Thoracic aorta (tissue), 2 donors: ENCODE measurements at regions not wholly inside any gene's neighbourhood (a gene's known extent, or its start where the extent isn't known, plus 50 kb on each side); places are given as distances from the start of the nearest gene placed in this dataset.
"Not testable (repeated sequence)": the region's sequence is repeated elsewhere in the genome, so short reads cannot be mapped to it uniquely, and the experiment has no call there.

ENCODE experiments used
- ATAC-seq: fragments of 150-250 bp; one replicate; pipeline ENCODE4 v1.8.0; 2017; ENCODE audit warnings: low read depth; ENCODE audit not compliant: insufficient number of reproducible peaks, low FRiP score
- DNase-seq: peaks from one replicate; pipeline ENCODE4 v3.0.0-alpha.2; 2020; ENCODE audit warnings: low spot score
- H3K27ac ChIP-seq, 2 donors: fragments of 200-600 bp; sonication (generic); 1 replicate in 1 of 2; 2 replicates in 1 of 2; pipeline ENCODE4 v1.5.1; 2016; ENCODE audit warnings: mild to moderate bottlenecking in 2 of 2, moderate library complexity in 2 of 2
- H3K27me3 ChIP-seq: fragments of 200-600 bp; sonication (generic); replicated peaks from 2 replicates; pipeline ENCODE4 v1.6.0; 2016; ENCODE audit warnings: mild to moderate bottlenecking; ENCODE audit not compliant: insufficient read depth
- H3K36me3 ChIP-seq: fragments of 200-600 bp; sonication (generic); one replicate; pipeline ENCODE4 v1.5.1; 2016
- H3K4me1 ChIP-seq, 2 donors: fragments of 200-600 bp; sonication (generic); 1 replicate in 1 of 2; 2 replicates in 1 of 2; pipeline versions ENCODE4 v1.5.1 to v1.6.0; 2016; ENCODE audit warnings: low read depth in 2 of 2, mild to moderate bottlenecking in 1 of 2; ENCODE audit not compliant: control insufficient read depth in 1 of 2
- H3K4me3 ChIP-seq: fragments of 200-600 bp; sonication (generic); 2 replicates; pipeline ENCODE4 v1.5.1; 2016; ENCODE audit warnings: mild to moderate bottlenecking
- H3K9me3 ChIP-seq: fragments of 200-600 bp; sonication (generic); 2 replicates; pipeline ENCODE4 v1.5.1; 2016
- TF ChIP-seq, protein P1 (sequence below): fragments of 200-600 bp; sonication (generic); IDR thresholded peaks from one replicate; pipeline ENCODE4 v1.5.1; 2019; ENCODE audit warnings: antibody characterized with exemption

DNA sequence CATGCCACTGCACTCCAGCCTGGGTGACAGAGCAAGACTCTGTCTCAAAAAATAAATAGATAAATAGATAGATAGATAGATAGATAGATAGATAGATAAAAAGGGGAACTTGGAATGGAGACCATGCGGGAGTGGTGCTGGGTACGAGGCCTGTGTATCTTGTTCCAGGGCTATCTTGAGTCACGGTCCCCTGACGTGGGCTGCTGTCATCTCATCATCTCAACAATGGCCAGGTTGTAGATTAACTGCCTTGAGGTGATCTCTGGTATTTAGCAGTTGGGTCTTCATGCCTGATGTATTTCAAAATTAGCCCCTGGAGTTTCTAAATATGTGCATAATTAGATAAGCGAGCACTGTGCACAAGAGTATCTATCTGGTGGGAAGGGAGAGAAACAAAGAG lies 212.1 kb downstream of the CDRT15L2 start:
- no peaks in the 10 kb centered on the region for H3K27me3 ChIP-seq
- ATAC-seq: no peak
- H3K27ac ChIP-seq: no peak overlapping the region
- TF ChIP-seq, protein P1, sequence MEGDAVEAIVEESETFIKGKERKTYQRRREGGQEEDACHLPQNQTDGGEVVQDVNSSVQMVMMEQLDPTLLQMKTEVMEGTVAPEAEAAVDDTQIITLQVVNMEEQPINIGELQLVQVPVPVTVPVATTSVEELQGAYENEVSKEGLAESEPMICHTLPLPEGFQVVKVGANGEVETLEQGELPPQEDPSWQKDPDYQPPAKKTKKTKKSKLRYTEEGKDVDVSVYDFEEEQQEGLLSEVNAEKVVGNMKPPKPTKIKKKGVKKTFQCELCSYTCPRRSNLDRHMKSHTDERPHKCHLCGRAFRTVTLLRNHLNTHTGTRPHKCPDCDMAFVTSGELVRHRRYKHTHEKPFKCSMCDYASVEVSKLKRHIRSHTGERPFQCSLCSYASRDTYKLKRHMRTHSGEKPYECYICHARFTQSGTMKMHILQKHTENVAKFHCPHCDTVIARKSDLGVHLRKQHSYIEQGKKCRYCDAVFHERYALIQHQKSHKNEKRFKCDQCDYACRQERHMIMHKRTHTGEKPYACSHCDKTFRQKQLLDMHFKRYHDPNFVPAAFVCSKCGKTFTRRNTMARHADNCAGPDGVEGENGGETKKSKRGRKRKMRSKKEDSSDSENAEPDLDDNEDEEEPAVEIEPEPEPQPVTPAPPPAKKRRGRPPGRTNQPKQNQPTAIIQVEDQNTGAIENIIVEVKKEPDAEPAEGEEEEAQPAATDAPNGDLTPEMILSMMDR: no peak
- no peak for DNase-seq
- no peaks in the 10 kb centered on the region for H3K4me1 ChIP-seq
- no peak overlapping the region for H3K4me3 ChIP-seq
- H3K9me3 ChIP-seq: no peaks in the 10 kb centered on the region
- no peaks in the 10 kb centered on the region for H3K36me3 ChIP-seq

DNA sequence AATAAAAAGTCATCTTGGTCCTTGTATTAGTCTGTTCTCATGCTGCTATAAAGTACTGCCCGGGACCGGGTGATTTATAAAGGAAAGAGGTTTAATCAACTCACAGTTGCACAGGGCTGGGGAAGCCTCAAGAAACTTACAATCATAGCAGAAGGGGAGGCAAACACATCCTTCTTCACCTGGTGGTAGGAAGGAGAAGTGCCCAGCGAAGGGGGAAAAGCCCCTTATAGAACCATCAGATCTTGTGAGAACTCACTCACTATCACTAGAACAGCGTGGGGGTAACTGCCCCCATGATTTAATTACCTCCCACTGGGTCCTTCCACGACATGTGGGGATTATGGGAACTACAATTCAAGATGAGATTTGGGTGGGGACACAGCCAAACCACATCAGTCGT lies 215.0 kb downstream of the CDRT15L2 start:
- DNase-seq: not testable (repeated sequence)

DNA sequence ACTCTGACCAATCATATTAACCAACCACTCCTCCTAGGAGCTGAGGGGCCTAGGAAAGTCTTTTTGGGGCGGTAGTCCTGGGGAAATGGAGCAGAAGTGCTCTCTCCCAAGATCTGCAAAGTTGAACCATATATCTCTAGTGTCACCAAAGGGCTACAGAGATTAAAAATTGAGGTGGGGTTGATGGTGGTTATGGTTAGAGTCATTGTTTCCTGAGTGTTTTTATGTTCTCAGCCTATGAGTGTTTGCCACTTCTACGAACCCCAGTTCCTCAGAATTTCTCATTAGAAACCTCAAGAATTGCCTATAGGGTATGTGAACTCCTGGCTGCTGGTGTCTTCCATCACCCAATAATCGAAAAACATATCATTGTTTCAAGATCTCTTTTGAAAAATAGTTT lies 217.8 kb downstream of the CDRT15L2 start:
- H3K4me1 ChIP-seq: no peaks in the 10 kb centered on the region
- ATAC-seq (no peak), DNase-seq (no peak)
- no peak overlapping the region for H3K4me3 ChIP-seq
- no peaks in the 10 kb centered on the region for H3K27me3 ChIP-seq
- TF ChIP-seq, protein P1: no peak
- no peak overlapping the region for H3K27ac ChIP-seq
- no peaks in the 10 kb centered on the region for H3K36me3 ChIP-seq
- H3K9me3 ChIP-seq: no peaks in the 10 kb centered on the region

More for the DNA sequence above, 215.0 kb downstream of the CDRT15L2 start:
- not testable (repeated sequence) for H3K4me1 ChIP-seq, H3K9me3 ChIP-seq, H3K27ac ChIP-seq, H3K4me3 ChIP-seq, ATAC-seq, H3K36me3 ChIP-seq, H3K27me3 ChIP-seq

DNA sequence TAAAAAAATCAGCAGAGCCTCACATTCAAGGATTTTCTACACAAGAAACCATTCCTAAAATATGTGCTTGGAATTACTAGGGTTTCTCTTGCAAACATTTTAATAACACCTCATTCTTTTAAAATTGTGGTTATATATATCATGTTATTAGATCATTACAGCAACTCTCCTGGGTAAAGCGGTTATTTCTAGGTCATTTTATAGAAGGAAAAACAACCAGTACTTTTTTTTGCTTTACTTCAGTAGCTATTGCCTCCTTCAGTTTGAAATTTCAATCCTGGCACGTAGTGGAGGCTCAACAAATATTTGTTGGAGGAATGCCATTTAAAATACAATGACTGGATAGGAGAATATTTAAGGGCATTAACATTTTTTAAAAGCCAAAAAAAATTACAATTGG lies 220.6 kb downstream of the CDRT15L2 start:
- no peak overlapping the region for H3K27ac ChIP-seq
- H3K4me1 ChIP-seq: no peaks in the 10 kb centered on the region
- H3K27me3 ChIP-seq: no peaks in the 10 kb centered on the region
- H3K36me3 ChIP-seq: no peaks in the 10 kb centered on the region
- no peak for ATAC-seq
- no peak for DNase-seq
- H3K4me3 ChIP-seq: no peak overlapping the region
- no peaks in the 10 kb centered on the region for H3K9me3 ChIP-seq
- TF ChIP-seq, protein P1: no peak

DNA sequence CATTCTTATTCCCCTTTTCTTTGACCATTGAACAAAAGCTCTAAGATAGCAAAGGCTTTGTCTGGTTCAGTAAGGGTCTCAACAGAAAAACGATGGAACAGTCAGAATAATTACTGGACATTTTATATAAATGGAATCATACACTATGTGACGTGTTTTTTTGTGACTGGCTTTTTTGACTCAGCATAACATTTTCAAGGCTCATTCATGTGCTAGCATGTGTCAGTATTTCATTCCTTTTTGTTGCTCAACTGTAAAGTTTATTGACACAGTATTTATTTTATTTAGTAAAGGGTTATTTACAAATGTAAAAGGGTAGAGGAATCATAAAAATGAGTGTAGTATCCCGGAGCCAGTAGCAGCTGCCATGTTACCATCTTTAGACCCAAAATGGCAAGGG lies 226.2 kb downstream of the CDRT15L2 start:
- no peaks in the 10 kb centered on the region for H3K4me1 ChIP-seq
- H3K27ac ChIP-seq: no peak overlapping the region
- ATAC-seq (no peak), DNase-seq (no peak)
- TF ChIP-seq, protein P1: no peak
- no peaks in the 10 kb centered on the region for H3K27me3 ChIP-seq
- no peak overlapping the region for H3K4me3 ChIP-seq
- no peaks in the 10 kb centered on the region for H3K36me3 ChIP-seq
- H3K9me3 ChIP-seq: no peaks in the 10 kb centered on the region

DNA sequence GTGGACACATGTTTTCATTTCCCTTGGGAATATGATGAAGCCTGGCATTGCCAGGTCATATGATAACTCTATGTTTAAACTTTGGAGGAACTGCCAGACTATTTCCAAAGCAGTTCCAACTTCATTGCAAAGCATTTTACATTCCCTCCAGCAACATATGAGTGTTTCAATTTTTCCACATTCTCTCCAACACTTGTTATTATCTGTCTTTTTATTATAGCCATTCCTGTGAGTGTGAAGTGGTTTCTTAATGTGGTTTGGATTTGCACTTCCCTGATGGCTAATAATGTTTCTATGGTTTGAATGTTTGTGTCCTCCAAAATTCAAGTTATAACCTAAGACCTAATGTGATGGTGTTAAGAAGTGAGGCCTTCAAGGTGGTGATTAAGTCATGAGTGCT lies 228.0 kb downstream of the CDRT15L2 start:
- H3K27me3 ChIP-seq, DNase-seq, ATAC-seq, H3K4me3 ChIP-seq, H3K4me1 ChIP-seq, H3K9me3 ChIP-seq, H3K27ac ChIP-seq, H3K36me3 ChIP-seq: not testable (repeated sequence)

DNA sequence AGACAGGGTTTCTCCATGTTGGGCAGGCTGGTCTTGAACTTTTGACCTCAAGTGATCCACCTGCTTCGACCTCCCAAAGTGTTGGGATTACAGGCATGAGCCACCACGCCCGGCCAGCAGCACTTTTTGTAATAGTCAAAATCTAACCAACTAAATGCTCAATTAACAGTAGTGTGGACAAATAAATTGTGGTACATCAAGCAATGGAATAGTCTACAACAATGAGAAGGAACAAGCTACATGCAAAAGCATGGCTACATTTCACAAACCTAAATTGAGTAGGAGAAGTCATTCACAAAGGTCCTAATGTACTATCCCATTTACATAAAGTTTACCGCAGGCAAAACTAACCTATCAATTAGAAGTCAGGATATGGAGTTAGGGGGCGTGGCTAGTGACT lies 227.4 kb downstream of the USP22 start:
- DNase-seq, H3K4me3 ChIP-seq, H3K27me3 ChIP-seq, ATAC-seq, H3K36me3 ChIP-seq, H3K27ac ChIP-seq, H3K4me1 ChIP-seq, H3K9me3 ChIP-seq: not testable (repeated sequence)
